ENCODE measurements at regions not wholly inside any gene's neighbourhood (a gene's known extent, or its start where the extent isn't known, plus 50 kb on each side); places are given as distances from the start of the nearest gene placed in this dataset.

DNA sequence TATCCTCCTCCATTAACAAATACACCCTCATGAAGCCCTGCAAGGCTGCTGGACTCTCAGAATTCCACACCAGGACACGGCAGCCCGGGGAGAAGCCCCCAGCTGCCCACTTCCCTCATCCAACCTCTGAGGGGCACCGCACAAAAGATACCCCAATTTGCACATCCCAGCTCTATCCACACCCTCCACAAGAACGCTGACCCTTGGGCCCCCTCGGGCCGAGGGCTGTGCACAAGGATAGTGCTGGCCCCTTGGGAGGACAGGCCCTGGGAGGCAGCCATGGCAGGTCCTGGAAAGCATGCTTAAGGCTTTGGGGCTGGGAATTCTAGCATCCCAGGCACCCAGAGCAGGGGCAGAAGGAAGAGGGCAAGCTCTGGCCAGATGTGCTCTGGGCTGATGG is 77.4 kb upstream of the PRNP start:
- intact Hi-C loops (cut with DNase I; ENCODE audit: low total_unique reads): no loop called here
- H3K36me3 ChIP-seq (ENCODE audit: low read depth, missing control alignments): no peaks in the 10 kb centered on the region
- DNase-seq: no peak
- no peak overlapping the region for H3K4me3 ChIP-seq
- peak overlapping the region in 1 of 2 donors; percentile 34 for H3K27ac ChIP-seq
- H3K9me3 ChIP-seq: no peaks in the 10 kb centered on the region
- WGBS, 2 donors: 79% methylated on average over 6 of the region's 6 CpGs; no CpG with 5 or more reads in 1 of the 2 donors
- no peaks in the 10 kb centered on the region for H3K27me3 ChIP-seq
- H3K4me1 ChIP-seq: peaks cover 43% of the 10 kb centered on the region
- TF ChIP-seq CTCF (IDR thresholded peaks at IDR 0.05) (no peak), POLR2A (IDR thresholded peaks at IDR 0.05) (no peak)

DNA sequence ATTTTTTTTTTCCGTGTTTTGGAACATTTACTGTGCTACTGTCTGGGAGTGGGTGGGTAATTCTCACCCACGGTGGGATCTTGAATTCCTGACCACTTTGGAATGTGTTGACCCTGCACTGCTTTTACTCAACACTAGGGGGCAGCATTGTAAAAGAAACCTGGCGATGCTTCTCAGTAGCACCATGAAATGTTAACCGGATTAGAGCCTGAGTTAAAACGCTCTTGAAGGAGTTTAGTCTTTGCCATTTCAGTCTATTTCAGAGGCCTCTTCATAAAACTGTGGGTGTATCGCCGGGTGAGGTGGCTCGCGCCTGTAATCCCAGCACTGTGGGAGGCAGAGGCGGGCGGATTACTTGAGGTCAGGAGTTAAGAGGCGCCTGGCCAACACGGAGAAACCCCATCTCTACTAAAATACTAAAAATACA is 79.0 kb upstream of the PRNP start:
- no peak overlapping the region for H3K27ac ChIP-seq
- H3K36me3 ChIP-seq (ENCODE audit: low read depth, missing control alignments): no peaks in the 10 kb centered on the region
- WGBS, 2 donors: 22 to 30% methylated on average over 13 of the region's 13 CpGs
- no peaks in the 10 kb centered on the region for H3K9me3 ChIP-seq
- H3K4me1 ChIP-seq: peaks cover 49% of the 10 kb centered on the region
- peak; percentile 70 for DNase-seq
- H3K4me3 ChIP-seq: no peak overlapping the region
- H3K27me3 ChIP-seq: no peaks in the 10 kb centered on the region
- TF ChIP-seq CTCF (IDR thresholded peaks at IDR 0.05) (peak; percentile 96 to 99 (median 99)), POLR2A (IDR thresholded peaks at IDR 0.05) (no peak)
- intact Hi-C loops (cut with DNase I; ENCODE audit: low total_unique reads): no loop called here

DNA sequence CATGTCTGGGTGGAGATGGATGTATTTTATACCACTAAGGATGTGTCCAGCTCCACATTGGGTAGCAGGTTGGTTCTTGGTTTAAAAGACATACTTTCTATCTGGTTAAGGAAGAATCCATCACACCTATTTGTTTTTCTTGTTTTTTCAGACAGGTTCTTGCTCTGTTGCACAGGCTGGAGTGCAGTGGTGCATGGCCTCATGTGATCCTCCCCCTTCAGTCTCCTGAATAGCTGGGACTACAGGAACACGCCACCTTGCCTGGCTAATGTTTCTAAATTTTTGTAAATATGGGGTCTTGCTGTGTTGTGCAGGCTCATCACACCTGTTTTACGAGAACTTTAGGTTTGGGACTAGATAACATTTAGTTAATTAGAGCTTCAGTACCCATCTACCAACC is 80.2 kb upstream of the PRNP start:
- DNase-seq: no peak
- Histone ChIP-seq H3K27me3 (no peaks in the 10 kb centered on the region), H3K4me3 (no peak overlapping the region), H3K4me1 (peaks cover 51% of the 10 kb centered on the region), H3K9me3 (no peaks in the 10 kb centered on the region), H3K27ac (no peak overlapping the region), H3K36me3 (ENCODE audit: low read depth, missing control alignments) (no peaks in the 10 kb centered on the region)
- WGBS, 2 donors: 83 to 90% methylated on average over 2 of the region's 2 CpGs
- TF ChIP-seq CTCF (IDR thresholded peaks at IDR 0.05) (no peak), POLR2A (IDR thresholded peaks at IDR 0.05) (no peak)
- intact Hi-C loops (cut with DNase I; ENCODE audit: low total_unique reads): no loop called here

- Histone ChIP-seq H3K4me3 (no peak overlapping the region), H3K4me1 (peaks cover 50% of the 10 kb centered on the region), H3K9me3 (no peaks in the 10 kb centered on the region), H3K36me3 (ENCODE audit: low read depth, missing control alignments) (no peaks in the 10 kb centered on the region), H3K27ac (no peak overlapping the region), H3K27me3 (no peaks in the 10 kb centered on the region)
- TF ChIP-seq POLR2A (IDR thresholded peaks at IDR 0.05) (no peak), CTCF (IDR thresholded peaks at IDR 0.05) (no peak)
- intact Hi-C loops (cut with DNase I; ENCODE audit: low total_unique reads): no loop called here
- WGBS, 2 donors: 75 to 79% methylated on average over 4 of the region's 4 CpGs
- no peak for DNase-seq
Observed at GRCh38 chr20:4605166-4605565, 81.1 kb upstream of the PRNP start.

- Histone ChIP-seq H3K4me1 (peaks cover 49% of the 10 kb centered on the region), H3K27ac (peak overlapping the region; percentile 29 to 70), H3K9me3 (no peaks in the 10 kb centered on the region), H3K4me3 (no peak overlapping the region), H3K27me3 (no peaks in the 10 kb centered on the region), H3K36me3 (ENCODE audit: low read depth, missing control alignments) (no peaks in the 10 kb centered on the region)
- peak; percentile 44 for DNase-seq
- intact Hi-C loops (cut with DNase I; ENCODE audit: low total_unique reads): no loop called here
- no peak for TF ChIP-seq POLR2A (IDR thresholded peaks at IDR 0.05)
- TF ChIP-seq CTCF (IDR thresholded peaks at IDR 0.05): no peak
- 38 to 64% methylated on average over 3 of the region's 3 CpGs for WGBS, 2 donors
Observed at GRCh38 chr20:4604580-4604979, 81.7 kb upstream of the PRNP start.
